ENCODE measurements at regions not wholly inside any gene's neighbourhood (a gene's known extent, or its start where the extent isn't known, plus 50 kb on each side); places are given as distances from the start of the nearest gene placed in this dataset.

- H3K9me3 ChIP-seq (ENCODE audit: control insufficient read depth in 2 of 2, low read length in 2 of 2), result no peaks in the 10 kb centered on the region
- no peak overlapping the region for H3K9ac ChIP-seq (ENCODE audit: low read depth in 1 of 2, low read length in 2 of 2)
- H3K27ac ChIP-seq (ENCODE audit: low read depth in 2 of 2, low read length in 2 of 2), result no peak overlapping the region
- no peaks in the 10 kb centered on the region for H3K4me1 ChIP-seq (ENCODE audit: control insufficient read depth in 2 of 2, insufficient read depth in 2 of 2, low read length in 2 of 2)
- no peak overlapping the region for H3K4me3 ChIP-seq (ENCODE audit: low read length in 2 of 2)
- no peaks in the 10 kb centered on the region for H3K27me3 ChIP-seq (ENCODE audit: control insufficient read depth in 2 of 2, insufficient read depth in 2 of 2, low read length in 2 of 2)
- H3K36me3 ChIP-seq (ENCODE audit: control insufficient read depth in 2 of 2, insufficient read depth in 2 of 2, low read length in 2 of 2), result no peaks in the 10 kb centered on the region
Measured at GRCh38 chr15:96732704-96733103, 402.2 kb downstream of the NR2F2 start.

GRCh38 chr15:96733721-96734120 lies 403.2 kb downstream of the NR2F2 start:
- Histone ChIP-seq H3K27me3 (ENCODE audit: control insufficient read depth in 2 of 2, insufficient read depth in 2 of 2, low read length in 2 of 2) (no peaks in the 10 kb centered on the region), H3K4me3 (ENCODE audit: low read length in 2 of 2) (no peak overlapping the region), H3K4me1 (ENCODE audit: control insufficient read depth in 2 of 2, insufficient read depth in 2 of 2, low read length in 2 of 2) (no peaks in the 10 kb centered on the region), H3K9me3 (ENCODE audit: control insufficient read depth in 2 of 2, low read length in 2 of 2) (no peaks in the 10 kb centered on the region), H3K36me3 (ENCODE audit: control insufficient read depth in 2 of 2, insufficient read depth in 2 of 2, low read length in 2 of 2) (no peaks in the 10 kb centered on the region), H3K27ac (ENCODE audit: low read depth in 2 of 2, low read length in 2 of 2) (no peak overlapping the region), H3K9ac (ENCODE audit: low read depth in 1 of 2, low read length in 2 of 2) (no peak overlapping the region)

DNA sequence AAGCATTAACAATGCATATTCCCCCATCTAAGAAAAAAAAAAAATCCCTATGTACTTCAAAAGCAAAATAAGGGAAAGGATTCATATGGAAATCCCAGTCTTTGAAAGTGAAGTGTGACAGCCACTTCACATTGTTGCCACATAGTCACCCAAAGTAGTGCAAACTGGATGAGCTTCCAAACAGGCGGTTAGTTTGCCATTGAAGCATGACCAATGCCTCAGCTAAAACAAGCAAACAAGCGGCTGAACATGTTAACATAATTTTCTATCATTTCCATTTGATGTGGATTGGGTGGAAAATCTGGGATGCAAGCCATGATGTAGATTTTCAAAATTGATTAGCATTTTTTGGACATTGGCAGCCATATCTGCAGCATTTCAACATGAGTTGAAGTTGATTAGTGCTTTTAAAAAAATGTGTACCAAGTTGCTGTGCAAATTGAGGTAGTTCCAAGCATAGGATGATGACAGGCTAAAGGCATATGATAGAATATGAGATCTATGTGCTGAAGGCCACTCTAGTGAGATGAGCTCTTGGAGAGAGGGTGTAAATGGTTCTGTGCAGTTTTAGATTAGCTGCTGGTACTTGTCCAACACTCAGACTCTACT lies 405.2 kb downstream of the NR2F2 start:
- Histone ChIP-seq H3K27ac (ENCODE audit: low read depth in 2 of 2, low read length in 2 of 2) (no peak overlapping the region), H3K9ac (ENCODE audit: low read depth in 1 of 2, low read length in 2 of 2) (no peak overlapping the region), H3K9me3 (ENCODE audit: control insufficient read depth in 2 of 2, low read length in 2 of 2) (no peaks in the 10 kb centered on the region), H3K4me1 (ENCODE audit: control insufficient read depth in 2 of 2, insufficient read depth in 2 of 2, low read length in 2 of 2) (no peaks in the 10 kb centered on the region), H3K36me3 (ENCODE audit: control insufficient read depth in 2 of 2, insufficient read depth in 2 of 2, low read length in 2 of 2) (no peaks in the 10 kb centered on the region), H3K4me3 (ENCODE audit: low read length in 2 of 2) (no peak overlapping the region), H3K27me3 (ENCODE audit: control insufficient read depth in 2 of 2, insufficient read depth in 2 of 2, low read length in 2 of 2) (no peaks in the 10 kb centered on the region)

DNA sequence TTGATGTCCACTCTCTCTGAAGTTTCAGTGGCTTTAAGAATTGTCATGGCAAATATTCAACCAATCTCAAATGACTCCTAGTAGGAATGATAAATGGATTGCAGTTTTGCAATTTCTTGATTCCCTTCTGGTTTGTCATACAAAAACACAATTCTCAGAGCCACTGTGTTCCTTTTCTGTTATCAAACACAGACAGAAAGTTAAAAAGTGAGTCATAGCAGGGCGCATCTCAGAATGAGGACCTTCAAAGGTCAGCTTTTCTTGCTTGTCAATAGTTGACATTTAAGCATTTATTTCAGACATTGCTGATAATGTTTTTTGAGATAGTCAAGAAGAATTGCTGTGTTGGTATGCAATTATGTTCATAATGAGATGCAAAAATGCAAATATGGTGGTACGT lies 405.9 kb downstream of the NR2F2 start:
- Histone ChIP-seq H3K9me3 (ENCODE audit: control insufficient read depth in 2 of 2, low read length in 2 of 2) (no peaks in the 10 kb centered on the region), H3K27me3 (ENCODE audit: control insufficient read depth in 2 of 2, insufficient read depth in 2 of 2, low read length in 2 of 2) (no peaks in the 10 kb centered on the region), H3K4me1 (ENCODE audit: control insufficient read depth in 2 of 2, insufficient read depth in 2 of 2, low read length in 2 of 2) (no peaks in the 10 kb centered on the region), H3K36me3 (ENCODE audit: control insufficient read depth in 2 of 2, insufficient read depth in 2 of 2, low read length in 2 of 2) (no peaks in the 10 kb centered on the region), H3K4me3 (ENCODE audit: low read length in 2 of 2) (no peak overlapping the region), H3K27ac (ENCODE audit: low read depth in 2 of 2, low read length in 2 of 2) (no peak overlapping the region), H3K9ac (ENCODE audit: low read depth in 1 of 2, low read length in 2 of 2) (no peak overlapping the region)

DNA sequence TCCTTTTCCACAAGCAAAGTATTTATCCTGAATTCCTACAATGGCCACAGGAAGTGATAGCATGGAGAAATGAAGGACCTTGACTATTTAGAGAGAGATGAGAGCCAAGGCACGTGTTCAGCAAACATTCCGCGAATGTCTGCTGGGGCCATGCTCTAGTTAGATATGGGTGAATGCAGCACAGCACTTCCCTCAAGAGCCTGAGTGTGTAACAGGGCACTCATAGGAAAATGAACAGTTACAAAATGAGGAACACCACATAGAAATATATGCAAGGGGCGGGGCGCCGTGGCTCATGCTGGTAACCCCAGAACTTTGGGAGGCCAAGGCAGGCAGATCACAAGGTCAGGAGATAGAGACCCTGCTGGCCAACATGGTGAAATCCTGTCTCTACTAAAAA lies 406.9 kb downstream of the NR2F2 start:
- H3K9me3 ChIP-seq (ENCODE audit: control insufficient read depth in 2 of 2, low read length in 2 of 2), result no peaks in the 10 kb centered on the region
- no peak overlapping the region for H3K27ac ChIP-seq (ENCODE audit: low read depth in 2 of 2, low read length in 2 of 2)
- H3K4me3 ChIP-seq (ENCODE audit: low read length in 2 of 2), result no peak overlapping the region
- H3K9ac ChIP-seq (ENCODE audit: low read depth in 1 of 2, low read length in 2 of 2), result no peak overlapping the region
- no peaks in the 10 kb centered on the region for H3K4me1 ChIP-seq (ENCODE audit: control insufficient read depth in 2 of 2, insufficient read depth in 2 of 2, low read length in 2 of 2)
- no peaks in the 10 kb centered on the region for H3K27me3 ChIP-seq (ENCODE audit: control insufficient read depth in 2 of 2, insufficient read depth in 2 of 2, low read length in 2 of 2)
- H3K36me3 ChIP-seq (ENCODE audit: control insufficient read depth in 2 of 2, insufficient read depth in 2 of 2, low read length in 2 of 2), result no peaks in the 10 kb centered on the region

DNA sequence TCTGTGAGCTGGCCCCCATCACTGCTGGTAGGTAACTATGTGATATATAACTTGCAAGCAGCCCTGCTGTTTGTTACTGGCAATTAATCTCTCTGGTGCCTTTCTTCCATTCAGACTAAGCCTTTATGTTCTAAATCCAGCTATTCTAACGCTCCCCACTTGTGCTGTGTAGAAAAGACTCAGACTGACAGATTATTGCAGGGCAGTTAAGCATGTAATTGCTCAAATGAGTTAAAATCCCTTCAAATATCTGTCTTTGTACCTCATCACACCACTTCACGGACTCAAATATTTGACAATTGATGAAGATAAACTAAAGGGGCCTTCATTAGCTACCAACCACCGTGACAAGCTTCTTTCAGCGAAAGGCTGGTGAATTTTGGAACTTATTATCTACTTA lies 416.2 kb downstream of the NR2F2 start:
- Histone ChIP-seq H3K4me3 (ENCODE audit: low read length in 2 of 2) (no peak overlapping the region), H3K27me3 (ENCODE audit: control insufficient read depth in 2 of 2, insufficient read depth in 2 of 2, low read length in 2 of 2) (no peaks in the 10 kb centered on the region), H3K9ac (ENCODE audit: low read depth in 1 of 2, low read length in 2 of 2) (no peak overlapping the region), H3K27ac (ENCODE audit: low read depth in 2 of 2, low read length in 2 of 2) (no peak overlapping the region), H3K9me3 (ENCODE audit: control insufficient read depth in 2 of 2, low read length in 2 of 2) (no peaks in the 10 kb centered on the region), H3K4me1 (ENCODE audit: control insufficient read depth in 2 of 2, insufficient read depth in 2 of 2, low read length in 2 of 2) (no peaks in the 10 kb centered on the region), H3K36me3 (ENCODE audit: control insufficient read depth in 2 of 2, insufficient read depth in 2 of 2, low read length in 2 of 2) (no peaks in the 10 kb centered on the region)

DNA sequence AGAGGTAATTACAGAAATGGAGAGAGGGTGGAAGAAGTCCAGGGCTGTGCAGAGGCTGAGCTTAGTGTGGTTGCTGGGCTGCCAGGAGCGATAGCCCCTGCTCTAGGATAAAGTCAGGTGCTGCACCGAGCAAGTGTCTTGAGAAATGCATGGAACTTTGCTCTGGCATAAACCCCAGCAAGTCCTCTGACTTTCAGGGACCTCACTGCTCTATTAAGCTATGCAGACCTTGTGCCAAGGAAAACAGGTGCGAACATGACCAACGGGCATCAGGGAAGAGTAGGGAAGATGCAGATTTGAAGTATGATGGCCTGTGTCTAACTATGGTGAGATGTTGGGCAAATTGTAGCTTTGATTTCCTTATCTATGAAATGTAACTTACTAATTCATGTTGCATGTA lies 416.8 kb downstream of the NR2F2 start:
- H3K4me1 ChIP-seq (ENCODE audit: control insufficient read depth in 2 of 2, insufficient read depth in 2 of 2, low read length in 2 of 2), result no peaks in the 10 kb centered on the region
- H3K36me3 ChIP-seq (ENCODE audit: control insufficient read depth in 2 of 2, insufficient read depth in 2 of 2, low read length in 2 of 2), result no peaks in the 10 kb centered on the region
- H3K27ac ChIP-seq (ENCODE audit: low read depth in 2 of 2, low read length in 2 of 2), result no peak overlapping the region
- no peaks in the 10 kb centered on the region for H3K9me3 ChIP-seq (ENCODE audit: control insufficient read depth in 2 of 2, low read length in 2 of 2)
- no peaks in the 10 kb centered on the region for H3K27me3 ChIP-seq (ENCODE audit: control insufficient read depth in 2 of 2, insufficient read depth in 2 of 2, low read length in 2 of 2)
- H3K4me3 ChIP-seq (ENCODE audit: low read length in 2 of 2), result no peak overlapping the region
- no peak overlapping the region for H3K9ac ChIP-seq (ENCODE audit: low read depth in 1 of 2, low read length in 2 of 2)

DNA sequence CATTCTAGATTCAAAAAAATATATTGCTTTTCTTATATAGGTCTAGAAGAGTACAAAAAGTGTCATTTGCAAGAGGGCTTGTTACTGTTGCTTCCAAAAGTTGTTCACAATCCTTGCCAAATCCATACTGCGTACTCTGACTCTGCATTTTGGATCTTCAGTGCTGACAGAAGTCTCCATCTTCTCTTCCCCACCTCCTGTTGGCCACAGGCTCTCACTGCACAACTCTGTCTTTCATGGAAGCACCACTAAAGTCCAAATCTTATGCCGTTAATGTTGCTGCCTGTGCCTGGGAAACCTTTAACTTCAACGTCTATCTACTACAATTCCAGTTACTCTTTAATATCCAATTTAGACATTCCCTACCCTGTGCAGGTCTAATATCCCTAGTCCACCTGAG lies 419.9 kb downstream of the NR2F2 start:
- no peaks in the 10 kb centered on the region for H3K9me3 ChIP-seq (ENCODE audit: control insufficient read depth in 2 of 2, low read length in 2 of 2)
- H3K4me1 ChIP-seq (ENCODE audit: control insufficient read depth in 2 of 2, insufficient read depth in 2 of 2, low read length in 2 of 2), result no peaks in the 10 kb centered on the region
- H3K27ac ChIP-seq (ENCODE audit: low read depth in 2 of 2, low read length in 2 of 2), result no peak overlapping the region
- no peak overlapping the region for H3K9ac ChIP-seq (ENCODE audit: low read depth in 1 of 2, low read length in 2 of 2)
- no peaks in the 10 kb centered on the region for H3K36me3 ChIP-seq (ENCODE audit: control insufficient read depth in 2 of 2, insufficient read depth in 2 of 2, low read length in 2 of 2)
- no peak overlapping the region for H3K4me3 ChIP-seq (ENCODE audit: low read length in 2 of 2)
- H3K27me3 ChIP-seq (ENCODE audit: control insufficient read depth in 2 of 2, insufficient read depth in 2 of 2, low read length in 2 of 2), result no peaks in the 10 kb centered on the region

DNA sequence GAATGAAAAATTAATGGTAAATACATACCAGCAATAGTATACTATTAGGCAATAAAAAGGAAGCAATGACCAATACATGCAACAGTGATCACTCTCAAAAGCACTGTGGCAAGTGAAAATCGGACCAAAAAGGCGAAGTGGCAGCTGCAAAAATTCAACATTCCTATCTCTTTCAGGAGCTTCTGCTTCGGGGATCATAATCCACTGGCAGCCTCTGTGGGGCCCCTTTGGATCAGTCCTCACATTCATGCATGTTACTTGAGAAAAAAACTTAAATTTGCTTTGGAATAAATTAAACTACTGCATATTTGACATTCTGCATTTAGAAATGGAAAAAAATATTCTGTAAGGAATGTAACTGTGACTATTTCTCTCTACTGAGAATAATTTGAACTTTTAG lies 425.6 kb downstream of the NR2F2 start:
- Histone ChIP-seq H3K36me3 (ENCODE audit: control insufficient read depth in 2 of 2, insufficient read depth in 2 of 2, low read length in 2 of 2) (no peaks in the 10 kb centered on the region), H3K27me3 (ENCODE audit: control insufficient read depth in 2 of 2, insufficient read depth in 2 of 2, low read length in 2 of 2) (no peaks in the 10 kb centered on the region), H3K9me3 (ENCODE audit: control insufficient read depth in 2 of 2, low read length in 2 of 2) (no peaks in the 10 kb centered on the region), H3K9ac (ENCODE audit: low read depth in 1 of 2, low read length in 2 of 2) (no peak overlapping the region), H3K4me1 (ENCODE audit: control insufficient read depth in 2 of 2, insufficient read depth in 2 of 2, low read length in 2 of 2) (no peaks in the 10 kb centered on the region), H3K4me3 (ENCODE audit: low read length in 2 of 2) (no peak overlapping the region), H3K27ac (ENCODE audit: low read depth in 2 of 2, low read length in 2 of 2) (no peak overlapping the region)

GRCh38 chr15:96756656-96757055 lies 426.2 kb downstream of the NR2F2 start:
- Histone ChIP-seq H3K27ac (ENCODE audit: low read depth in 2 of 2, low read length in 2 of 2) (no peak overlapping the region), H3K9me3 (ENCODE audit: control insufficient read depth in 2 of 2, low read length in 2 of 2) (no peaks in the 10 kb centered on the region), H3K27me3 (ENCODE audit: control insufficient read depth in 2 of 2, insufficient read depth in 2 of 2, low read length in 2 of 2) (no peaks in the 10 kb centered on the region), H3K36me3 (ENCODE audit: control insufficient read depth in 2 of 2, insufficient read depth in 2 of 2, low read length in 2 of 2) (no peaks in the 10 kb centered on the region), H3K4me3 (ENCODE audit: low read length in 2 of 2) (no peak overlapping the region), H3K4me1 (ENCODE audit: control insufficient read depth in 2 of 2, insufficient read depth in 2 of 2, low read length in 2 of 2) (no peaks in the 10 kb centered on the region), H3K9ac (ENCODE audit: low read depth in 1 of 2, low read length in 2 of 2) (no peak overlapping the region)

DNA sequence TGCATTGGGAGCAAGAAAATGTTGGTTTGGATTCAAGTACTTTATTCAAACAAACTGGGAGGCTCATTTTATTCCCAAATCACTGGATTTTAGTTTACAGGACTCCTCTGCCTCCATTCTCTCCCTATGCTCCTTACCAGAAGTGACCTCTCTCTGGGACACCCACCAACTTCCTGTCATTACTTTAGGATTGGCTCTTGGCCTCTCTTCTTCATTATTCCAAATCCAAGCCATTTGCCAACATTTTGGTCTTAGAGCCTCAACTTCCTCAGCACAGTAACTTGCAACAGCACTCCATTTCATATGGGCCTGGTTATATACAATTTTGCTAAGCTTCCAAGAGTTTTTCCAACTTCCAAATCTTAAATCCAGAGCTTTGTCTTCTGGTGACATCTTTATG lies 432.1 kb downstream of the NR2F2 start:
- Histone ChIP-seq H3K9ac (ENCODE audit: low read depth in 1 of 2, low read length in 2 of 2) (no peak overlapping the region), H3K4me3 (ENCODE audit: low read length in 2 of 2) (no peak overlapping the region), H3K27me3 (ENCODE audit: control insufficient read depth in 2 of 2, insufficient read depth in 2 of 2, low read length in 2 of 2) (no peaks in the 10 kb centered on the region), H3K4me1 (ENCODE audit: control insufficient read depth in 2 of 2, insufficient read depth in 2 of 2, low read length in 2 of 2) (no peaks in the 10 kb centered on the region), H3K27ac (ENCODE audit: low read depth in 2 of 2, low read length in 2 of 2) (no peak overlapping the region), H3K36me3 (ENCODE audit: control insufficient read depth in 2 of 2, insufficient read depth in 2 of 2, low read length in 2 of 2) (no peaks in the 10 kb centered on the region), H3K9me3 (ENCODE audit: control insufficient read depth in 2 of 2, low read length in 2 of 2) (no peaks in the 10 kb centered on the region)
